PFSK-1 (cell line): ENCODE measurements at regions not wholly inside any gene's neighbourhood (a gene's known extent, or its start where the extent isn't known, plus 50 kb on each side); places are given as distances from the start of the nearest gene placed in this dataset.

Experiments
- POLR2AphosphoS5 ChIP-seq: IDR thresholded peaks from 2 replicates; pipeline ENCODE4 v1.6.1; 2012; ENCODE audit warnings: low read depth, mild to moderate bottlenecking, control low read depth, low read length, moderate library complexity
- SIN3A ChIP-seq: IDR thresholded peaks from 2 replicates; pipeline ENCODE4 v1.6.1; 2012; ENCODE audit warnings: mild to moderate bottlenecking, low read length, moderate library complexity, borderline replicate concordance; ENCODE audit not compliant: insufficient read depth
- TF ChIP-seq, protein P1 (sequence below), 2 experiments: IDR thresholded peaks; 2 replicates each; pipeline versions ENCODE4 v1.6.1 to v1.8.0; 2011 to 2012; ENCODE audit warnings: low read depth in 2 of 2, low read length in 2 of 2, control low read depth in 1 of 2, inconsistent platforms in 1 of 2, mild to moderate bottlenecking in 1 of 2, moderate library complexity in 1 of 2; ENCODE audit not compliant: insufficient read depth in 1 of 2

DNA sequence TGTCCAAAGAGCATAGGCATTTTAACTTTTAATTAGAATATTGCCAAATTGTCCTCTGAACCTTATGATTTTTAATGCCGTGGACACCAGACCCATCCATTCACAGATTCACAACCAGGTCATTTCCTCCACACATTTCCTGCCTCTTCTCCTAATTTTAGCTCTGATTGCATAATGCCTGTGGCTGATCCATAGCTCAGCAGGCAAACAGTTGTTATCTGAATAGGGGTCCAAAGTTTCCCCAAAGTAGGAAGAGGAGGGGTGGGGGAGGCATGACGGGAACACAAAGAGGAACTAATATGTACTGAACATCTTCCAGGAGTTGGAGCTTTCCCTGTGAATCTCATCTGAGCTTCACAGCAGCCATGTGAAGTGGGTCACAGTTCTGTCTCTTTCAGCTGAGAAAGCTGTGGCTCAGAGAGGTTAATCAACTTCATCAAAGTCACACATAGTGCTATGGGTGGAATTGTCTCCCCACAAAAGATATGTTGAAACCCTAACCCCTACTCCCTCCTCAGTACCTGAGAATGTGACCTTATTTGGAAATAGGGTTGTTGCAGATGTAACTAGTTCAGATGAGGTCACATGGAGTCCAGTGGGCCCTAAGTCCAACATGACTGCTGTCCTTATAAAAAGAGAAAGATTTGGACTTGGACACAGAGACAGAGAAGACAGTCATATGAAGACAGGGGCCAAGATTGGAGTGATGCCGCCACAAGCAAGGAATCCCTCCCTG is 106.7 kb upstream of the AGBL1 start:
- TF ChIP-seq POLR2AphosphoS5 = no peak
- TF ChIP-seq, protein P1, sequence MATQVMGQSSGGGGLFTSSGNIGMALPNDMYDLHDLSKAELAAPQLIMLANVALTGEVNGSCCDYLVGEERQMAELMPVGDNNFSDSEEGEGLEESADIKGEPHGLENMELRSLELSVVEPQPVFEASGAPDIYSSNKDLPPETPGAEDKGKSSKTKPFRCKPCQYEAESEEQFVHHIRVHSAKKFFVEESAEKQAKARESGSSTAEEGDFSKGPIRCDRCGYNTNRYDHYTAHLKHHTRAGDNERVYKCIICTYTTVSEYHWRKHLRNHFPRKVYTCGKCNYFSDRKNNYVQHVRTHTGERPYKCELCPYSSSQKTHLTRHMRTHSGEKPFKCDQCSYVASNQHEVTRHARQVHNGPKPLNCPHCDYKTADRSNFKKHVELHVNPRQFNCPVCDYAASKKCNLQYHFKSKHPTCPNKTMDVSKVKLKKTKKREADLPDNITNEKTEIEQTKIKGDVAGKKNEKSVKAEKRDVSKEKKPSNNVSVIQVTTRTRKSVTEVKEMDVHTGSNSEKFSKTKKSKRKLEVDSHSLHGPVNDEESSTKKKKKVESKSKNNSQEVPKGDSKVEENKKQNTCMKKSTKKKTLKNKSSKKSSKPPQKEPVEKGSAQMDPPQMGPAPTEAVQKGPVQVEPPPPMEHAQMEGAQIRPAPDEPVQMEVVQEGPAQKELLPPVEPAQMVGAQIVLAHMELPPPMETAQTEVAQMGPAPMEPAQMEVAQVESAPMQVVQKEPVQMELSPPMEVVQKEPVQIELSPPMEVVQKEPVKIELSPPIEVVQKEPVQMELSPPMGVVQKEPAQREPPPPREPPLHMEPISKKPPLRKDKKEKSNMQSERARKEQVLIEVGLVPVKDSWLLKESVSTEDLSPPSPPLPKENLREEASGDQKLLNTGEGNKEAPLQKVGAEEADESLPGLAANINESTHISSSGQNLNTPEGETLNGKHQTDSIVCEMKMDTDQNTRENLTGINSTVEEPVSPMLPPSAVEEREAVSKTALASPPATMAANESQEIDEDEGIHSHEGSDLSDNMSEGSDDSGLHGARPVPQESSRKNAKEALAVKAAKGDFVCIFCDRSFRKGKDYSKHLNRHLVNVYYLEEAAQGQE (IDR thresholded peaks at IDR 0.05; ENCODE audit: insufficient read depth in 1 of 2, low read depth in 2 of 2, low read length in 2 of 2) = no peak
- TF ChIP-seq SIN3A = no peak
